ENCODE measurements at regions not wholly inside any gene's neighbourhood (a gene's known extent, or its start where the extent isn't known, plus 50 kb on each side); places are given as distances from the start of the nearest gene placed in this dataset.
"Not testable (repeated sequence)": the region's sequence is repeated elsewhere in the genome, so short reads cannot be mapped to it uniquely, and the experiment has no call there.

- no peak for DNase-seq (ENCODE audit: low spot score)
Measured at GRCh38 chr2:176913955-176914354, 298.6 kb upstream of the HNRNPA3 start.

GRCh38 chr2:176914371-176914770, 298.2 kb upstream of the HNRNPA3 start:
- DNase-seq (ENCODE audit: low spot score) = no peak

GRCh38 chr2:176922545-176922944, 290.0 kb upstream of the HNRNPA3 start:
- DNase-seq (ENCODE audit: low spot score) = not testable (repeated sequence)

- no peak for DNase-seq (ENCODE audit: low spot score)
Measured at GRCh38 chr2:176923205-176923604, 289.4 kb upstream of the HNRNPA3 start.

- no peak for DNase-seq (ENCODE audit: low spot score)
Measured at GRCh38 chr2:176924909-176925534, 287.6 kb upstream of the HNRNPA3 start.

GRCh38 chr2:176926453-176926852, 286.1 kb upstream of the HNRNPA3 start:
- no peak for DNase-seq (ENCODE audit: low spot score)

- DNase-seq (ENCODE audit: low spot score) = not testable (repeated sequence)
Measured at GRCh38 chr2:176929387-176929786, 283.2 kb upstream of the HNRNPA3 start.

GRCh38 chr2:176931588-176932563, 280.7 kb upstream of the HNRNPA3 start:
- no peak for DNase-seq (ENCODE audit: low spot score)

- no peak for DNase-seq (ENCODE audit: low spot score)
Measured at GRCh38 chr2:176934131-176934530, 278.5 kb upstream of the HNRNPA3 start.

GRCh38 chr2:176934869-176935415, 277.7 kb upstream of the HNRNPA3 start:
- no peak for DNase-seq (ENCODE audit: low spot score)

- DNase-seq (ENCODE audit: low spot score) = no peak
Measured at GRCh38 chr2:176935543-176936102, 277.0 kb upstream of the HNRNPA3 start.

GRCh38 chr2:176936410-176936809, 276.2 kb upstream of the HNRNPA3 start:
- no peak for DNase-seq (ENCODE audit: low spot score)

GRCh38 chr2:176944998-176945397, 267.6 kb upstream of the HNRNPA3 start:
- no peak for DNase-seq (ENCODE audit: low spot score)

- DNase-seq (ENCODE audit: low spot score) = no peak
Measured at GRCh38 chr2:176947754-176948153, 264.8 kb upstream of the HNRNPA3 start.

GRCh38 chr2:176951218-176951617, 261.4 kb upstream of the HNRNPA3 start:
- DNase-seq (ENCODE audit: low spot score) = not testable (repeated sequence)

GRCh38 chr2:176956791-176957190, 255.8 kb upstream of the HNRNPA3 start:
- no peak for DNase-seq (ENCODE audit: low spot score)

GRCh38 chr2:176959614-176960013, 253.0 kb upstream of the HNRNPA3 start:
- DNase-seq (ENCODE audit: low spot score) = no peak

- no peak for DNase-seq (ENCODE audit: low spot score)
Measured at GRCh38 chr2:176960061-176960460, 252.5 kb upstream of the HNRNPA3 start.

- no peak for DNase-seq (ENCODE audit: low spot score)
Measured at GRCh38 chr2:176960736-176961520, 251.7 kb upstream of the HNRNPA3 start.

GRCh38 chr2:176961775-176962619, 250.6 kb upstream of the HNRNPA3 start:
- no peak for DNase-seq (ENCODE audit: low spot score)
